ENCODE measurements at regions not wholly inside any gene's neighbourhood (a gene's known extent, or its start where the extent isn't known, plus 50 kb on each side); places are given as distances from the start of the nearest gene placed in this dataset.
A peak's percentile ranks its signal among the peaks of the same experiment; 100 is the strongest.
"Not testable (repeated sequence)": the region's sequence is repeated elsewhere in the genome, so short reads cannot be mapped to it uniquely, and the experiment has no call there.

GRCh38 chr9:93891549-93892310 is 63.4 kb downstream of the BARX1 start:
- ATAC-seq = no peak
- Mint-ChIP-seq H3K27ac (no peak overlapping the region), H3K4me3 (no peak overlapping the region), H3K9me3 (peaks cover 9% of the 10 kb centered on the region), H3K27me3 (peaks cover 3% of the 10 kb centered on the region), H3K36me3 (no peaks in the 10 kb centered on the region), H3K4me1 (no peaks in the 10 kb centered on the region)

- peaks cover 8% of the 10 kb centered on the region for H3K27me3 Mint-ChIP-seq
- H3K4me3 Mint-ChIP-seq = no peak overlapping the region
- no peaks in the 10 kb centered on the region for H3K36me3 Mint-ChIP-seq
- peaks cover 10% of the 10 kb centered on the region for H3K9me3 Mint-ChIP-seq
- no peak overlapping the region for H3K27ac Mint-ChIP-seq
- no peaks in the 10 kb centered on the region for H3K4me1 Mint-ChIP-seq
- ATAC-seq = no peak
These were observed 64.1 kb downstream of the BARX1 start for GRCh38 chr9:93891050-93891449.

- Mint-ChIP-seq H3K27ac (no peak overlapping the region), H3K36me3 (no peaks in the 10 kb centered on the region), H3K9me3 (peaks cover 10% of the 10 kb centered on the region), H3K27me3 (peaks cover 8% of the 10 kb centered on the region), H3K4me3 (no peak overlapping the region), H3K4me1 (no peaks in the 10 kb centered on the region)
- ATAC-seq = peak; percentile 39
These were observed 64.7 kb downstream of the BARX1 start for GRCh38 chr9:93890436-93890935.

- no peak overlapping the region for H3K27ac Mint-ChIP-seq
- peaks cover 28% of the 10 kb centered on the region for H3K27me3 Mint-ChIP-seq
- no peak overlapping the region for H3K4me3 Mint-ChIP-seq
- ATAC-seq = no peak
- H3K9me3 Mint-ChIP-seq = peaks cover 6% of the 10 kb centered on the region
- no peaks in the 10 kb centered on the region for H3K4me1 Mint-ChIP-seq
- H3K36me3 Mint-ChIP-seq = no peaks in the 10 kb centered on the region
These were observed 68.2 kb downstream of the BARX1 start for GRCh38 chr9:93886911-93887310.

- Mint-ChIP-seq H3K4me1 (no peaks in the 10 kb centered on the region), H3K9me3 (peaks cover 8% of the 10 kb centered on the region), H3K27me3 (peaks cover 28% of the 10 kb centered on the region), H3K4me3 (no peak overlapping the region), H3K36me3 (no peaks in the 10 kb centered on the region), H3K27ac (no peak overlapping the region)
- ATAC-seq = no peak
These were observed 70.3 kb downstream of the BARX1 start for GRCh38 chr9:93884808-93885207.

- H3K4me3 Mint-ChIP-seq, H3K27ac Mint-ChIP-seq, H3K36me3 Mint-ChIP-seq, H3K4me1 Mint-ChIP-seq, ATAC-seq: not testable (repeated sequence)
- H3K9me3 Mint-ChIP-seq = peaks cover 11% of the 10 kb centered on the region
- peaks cover 34% of the 10 kb centered on the region for H3K27me3 Mint-ChIP-seq
These were observed 75.3 kb downstream of the BARX1 start for GRCh38 chr9:93879662-93880407.

GRCh38 chr9:93875330-93875729 is 79.8 kb downstream of the BARX1 start:
- Mint-ChIP-seq H3K27ac (no peak overlapping the region), H3K4me3 (no peak overlapping the region), H3K27me3 (peaks cover 35% of the 10 kb centered on the region), H3K9me3 (peaks cover 16% of the 10 kb centered on the region), H3K4me1 (no peaks in the 10 kb centered on the region), H3K36me3 (no peaks in the 10 kb centered on the region)
- ATAC-seq = no peak

GRCh38 chr9:93874242-93874641 is 80.9 kb downstream of the BARX1 start:
- H3K9me3 Mint-ChIP-seq = peaks cover 16% of the 10 kb centered on the region
- no peak overlapping the region for H3K4me3 Mint-ChIP-seq
- no peak for ATAC-seq
- no peaks in the 10 kb centered on the region for H3K4me1 Mint-ChIP-seq
- H3K36me3 Mint-ChIP-seq = no peaks in the 10 kb centered on the region
- H3K27ac Mint-ChIP-seq = no peak overlapping the region
- H3K27me3 Mint-ChIP-seq = peaks cover 30% of the 10 kb centered on the region

- H3K27ac Mint-ChIP-seq = no peak overlapping the region
- peaks cover 42% of the 10 kb centered on the region for H3K27me3 Mint-ChIP-seq
- H3K36me3 Mint-ChIP-seq = no peaks in the 10 kb centered on the region
- ATAC-seq = no peak
- H3K9me3 Mint-ChIP-seq = peaks cover 15% of the 10 kb centered on the region
- H3K4me3 Mint-ChIP-seq = no peak overlapping the region
- no peaks in the 10 kb centered on the region for H3K4me1 Mint-ChIP-seq
These were observed 83.9 kb downstream of the BARX1 start for GRCh38 chr9:93871286-93871685.

GRCh38 chr9:93869863-93870262 is 85.3 kb downstream of the BARX1 start:
- Mint-ChIP-seq H3K4me3 (no peak overlapping the region), H3K27me3 (peaks cover 49% of the 10 kb centered on the region), H3K9me3 (peaks cover 9% of the 10 kb centered on the region), H3K36me3 (no peaks in the 10 kb centered on the region), H3K27ac (no peak overlapping the region), H3K4me1 (no peaks in the 10 kb centered on the region)
- ATAC-seq = no peak

- H3K4me3 Mint-ChIP-seq = no peak overlapping the region
- H3K36me3 Mint-ChIP-seq = no peaks in the 10 kb centered on the region
- H3K4me1 Mint-ChIP-seq = no peaks in the 10 kb centered on the region
- ATAC-seq = no peak
- peaks cover 9% of the 10 kb centered on the region for H3K9me3 Mint-ChIP-seq
- peaks cover 57% of the 10 kb centered on the region for H3K27me3 Mint-ChIP-seq
- H3K27ac Mint-ChIP-seq = no peak overlapping the region
These were observed 86.1 kb downstream of the BARX1 start for GRCh38 chr9:93869088-93869487.

GRCh38 chr9:93865716-93866115 is 89.4 kb downstream of the BARX1 start:
- no peaks in the 10 kb centered on the region for H3K36me3 Mint-ChIP-seq
- H3K27ac Mint-ChIP-seq = no peak overlapping the region
- H3K4me1 Mint-ChIP-seq = no peaks in the 10 kb centered on the region
- peaks cover 56% of the 10 kb centered on the region for H3K27me3 Mint-ChIP-seq
- ATAC-seq = peak; percentile 5
- H3K4me3 Mint-ChIP-seq = no peak overlapping the region
- H3K9me3 Mint-ChIP-seq = peaks cover 4% of the 10 kb centered on the region

GRCh38 chr9:93865245-93865644 is 89.9 kb downstream of the BARX1 start:
- Mint-ChIP-seq H3K9me3 (peaks cover 4% of the 10 kb centered on the region), H3K27ac (no peak overlapping the region), H3K36me3 (no peaks in the 10 kb centered on the region), H3K27me3 (peaks cover 57% of the 10 kb centered on the region), H3K4me1 (no peaks in the 10 kb centered on the region), H3K4me3 (no peak overlapping the region)
- no peak for ATAC-seq

- H3K4me3 Mint-ChIP-seq = no peak overlapping the region
- peaks cover 4% of the 10 kb centered on the region for H3K9me3 Mint-ChIP-seq
- no peak overlapping the region for H3K27ac Mint-ChIP-seq
- ATAC-seq = no peak
- H3K4me1 Mint-ChIP-seq = no peaks in the 10 kb centered on the region
- peaks cover 61% of the 10 kb centered on the region for H3K27me3 Mint-ChIP-seq
- H3K36me3 Mint-ChIP-seq = no peaks in the 10 kb centered on the region
These were observed 90.3 kb downstream of the BARX1 start for GRCh38 chr9:93864840-93865239.

GRCh38 chr9:93864032-93864431 is 91.1 kb downstream of the BARX1 start:
- Mint-ChIP-seq H3K36me3 (no peaks in the 10 kb centered on the region), H3K4me3 (no peak overlapping the region), H3K4me1 (no peaks in the 10 kb centered on the region), H3K27me3 (peaks cover 66% of the 10 kb centered on the region), H3K27ac (no peak overlapping the region), H3K9me3 (peaks cover 4% of the 10 kb centered on the region)
- ATAC-seq = no peak

All from stimulated activated memory B cell treated with anti-CD40 and anti-IgM and Interleukin-4, amounts not matched to agents 10 μg/mL and 1 μg/mL and 100 μg/mL, for 72 hours (primary cell).